Heart left ventricle (tissue), 13 donors: ENCODE measurements at regions not wholly inside any gene's neighbourhood (a gene's known extent, or its start where the extent isn't known, plus 50 kb on each side); places are given as distances from the start of the nearest gene placed in this dataset.

Experiments
- POLR2A ChIP-seq, 2 donors: fragments of 450-650 bp; IDR thresholded peaks; one replicate each; pipeline ENCODE4 v1.6.1; 2017; ENCODE audit warnings: antibody characterized with exemption in 2 of 2, mild to moderate bottlenecking in 2 of 2, moderate library complexity in 2 of 2
- TF ChIP-seq, protein P1 (sequence below), 12 donors: fragments of 200-600 bp; sonication (generic) in 4 of 12; IDR thresholded peaks; one replicate each; pipeline versions ENCODE4 v1.5.0 to v1.8.0; 2018 to 2022; ENCODE audit warnings: antibody characterized with exemption in 12 of 12, mild to moderate bottlenecking in 5 of 12
- donor health status: ischemic (EF 13 %, LVEDD 7.1; RV severe dilation, severe dysfunction).
- donor health status: DM: no; HTN: yes; CAD: no.
- donor health status: DM: no; HTN: no; CAD: no.
- donor health status: ischemic (EF 25% LVEDD 6.9; RV normal size, moderate dysfunction).
- donor health status: ischemic (EF 25% LVEDD 5.7; RV mildly dilated, moderate dysfunction).
- donor health status: ischemic (EF 35%, LVEDD 5.7; RV mildly dilated, moderate dysfunction).
- donor health status: nonischemic (EF 11% LVEDD 7.7; RV severe dilation, severe dysfunction).
- donor health status: DM: yes; HTN: yes; CAD: no.
- donor health status: PGD.
- donor health status: ischemic (EF 29% LVEDD 5.4; RV normal size, mild dysfunction).
- donor health status: nonischemic (EF 23%, LVEDD 6.1; RV moderate dilation, normal function).

DNA sequence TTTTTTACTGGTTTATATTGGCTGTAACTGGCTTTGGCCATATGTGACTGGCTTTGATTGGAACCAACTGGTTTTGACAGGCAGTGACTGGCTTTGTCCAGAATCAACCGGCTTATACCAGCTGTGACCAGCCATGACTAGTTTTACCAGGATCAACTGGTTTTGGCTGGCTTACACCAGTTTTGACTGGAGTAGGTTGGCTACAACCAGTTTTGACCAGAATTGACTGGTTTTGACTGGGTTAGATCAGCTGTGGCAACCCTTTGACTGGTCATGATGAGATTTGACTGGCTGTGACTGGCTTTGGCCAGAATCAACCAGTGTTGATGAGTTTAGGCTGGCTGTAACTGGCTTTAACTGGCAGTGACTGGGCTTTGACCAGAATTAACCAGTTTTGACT lies 169.2 kb upstream of the AMOT start:
- no peak for TF ChIP-seq POLR2A (IDR thresholded peaks at IDR 0.05)
- TF ChIP-seq, protein P1, sequence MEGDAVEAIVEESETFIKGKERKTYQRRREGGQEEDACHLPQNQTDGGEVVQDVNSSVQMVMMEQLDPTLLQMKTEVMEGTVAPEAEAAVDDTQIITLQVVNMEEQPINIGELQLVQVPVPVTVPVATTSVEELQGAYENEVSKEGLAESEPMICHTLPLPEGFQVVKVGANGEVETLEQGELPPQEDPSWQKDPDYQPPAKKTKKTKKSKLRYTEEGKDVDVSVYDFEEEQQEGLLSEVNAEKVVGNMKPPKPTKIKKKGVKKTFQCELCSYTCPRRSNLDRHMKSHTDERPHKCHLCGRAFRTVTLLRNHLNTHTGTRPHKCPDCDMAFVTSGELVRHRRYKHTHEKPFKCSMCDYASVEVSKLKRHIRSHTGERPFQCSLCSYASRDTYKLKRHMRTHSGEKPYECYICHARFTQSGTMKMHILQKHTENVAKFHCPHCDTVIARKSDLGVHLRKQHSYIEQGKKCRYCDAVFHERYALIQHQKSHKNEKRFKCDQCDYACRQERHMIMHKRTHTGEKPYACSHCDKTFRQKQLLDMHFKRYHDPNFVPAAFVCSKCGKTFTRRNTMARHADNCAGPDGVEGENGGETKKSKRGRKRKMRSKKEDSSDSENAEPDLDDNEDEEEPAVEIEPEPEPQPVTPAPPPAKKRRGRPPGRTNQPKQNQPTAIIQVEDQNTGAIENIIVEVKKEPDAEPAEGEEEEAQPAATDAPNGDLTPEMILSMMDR (IDR thresholded peaks at IDR 0.05), result no peak
